ENCODE measurements at regions not wholly inside any gene's neighbourhood (a gene's known extent, or its start where the extent isn't known, plus 50 kb on each side); places are given as distances from the start of the nearest gene placed in this dataset.

DNA sequence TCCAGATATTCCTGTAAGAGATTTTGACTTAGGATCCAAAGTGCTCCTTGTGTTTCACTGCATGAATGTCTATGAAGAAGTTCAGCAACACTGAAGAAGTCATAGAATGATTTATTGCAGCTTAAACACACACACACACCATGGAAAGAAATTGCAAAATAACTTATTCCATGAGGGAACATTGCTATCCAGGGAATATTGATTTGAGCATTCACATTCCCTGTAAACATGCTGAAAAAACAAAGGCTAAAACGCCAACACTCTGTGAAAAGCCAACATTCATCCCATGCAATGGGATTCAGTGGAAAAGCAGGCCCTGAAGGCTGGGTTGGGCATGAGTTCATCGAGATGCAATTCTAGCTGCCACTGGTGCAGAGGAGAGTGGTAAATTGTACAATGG, 109.6 kb upstream of the CXCL14 start:
- no peak for TF ChIP-seq POLR2A (IDR thresholded peaks at IDR 0.05)
- TF ChIP-seq, protein P1, sequence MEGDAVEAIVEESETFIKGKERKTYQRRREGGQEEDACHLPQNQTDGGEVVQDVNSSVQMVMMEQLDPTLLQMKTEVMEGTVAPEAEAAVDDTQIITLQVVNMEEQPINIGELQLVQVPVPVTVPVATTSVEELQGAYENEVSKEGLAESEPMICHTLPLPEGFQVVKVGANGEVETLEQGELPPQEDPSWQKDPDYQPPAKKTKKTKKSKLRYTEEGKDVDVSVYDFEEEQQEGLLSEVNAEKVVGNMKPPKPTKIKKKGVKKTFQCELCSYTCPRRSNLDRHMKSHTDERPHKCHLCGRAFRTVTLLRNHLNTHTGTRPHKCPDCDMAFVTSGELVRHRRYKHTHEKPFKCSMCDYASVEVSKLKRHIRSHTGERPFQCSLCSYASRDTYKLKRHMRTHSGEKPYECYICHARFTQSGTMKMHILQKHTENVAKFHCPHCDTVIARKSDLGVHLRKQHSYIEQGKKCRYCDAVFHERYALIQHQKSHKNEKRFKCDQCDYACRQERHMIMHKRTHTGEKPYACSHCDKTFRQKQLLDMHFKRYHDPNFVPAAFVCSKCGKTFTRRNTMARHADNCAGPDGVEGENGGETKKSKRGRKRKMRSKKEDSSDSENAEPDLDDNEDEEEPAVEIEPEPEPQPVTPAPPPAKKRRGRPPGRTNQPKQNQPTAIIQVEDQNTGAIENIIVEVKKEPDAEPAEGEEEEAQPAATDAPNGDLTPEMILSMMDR (IDR thresholded peaks at IDR 0.05), result no peak
- peak in 1 of 2 donors; percentile 59 for TF ChIP-seq EP300 (IDR thresholded peaks at IDR 0.05)
